Mesothelial cell of epicardium (in vitro differentiated cells): ENCODE measurements at regions not wholly inside any gene's neighbourhood (a gene's known extent, or its start where the extent isn't known, plus 50 kb on each side); places are given as distances from the start of the nearest gene placed in this dataset.
"Not testable (repeated sequence)": the region's sequence is repeated elsewhere in the genome, so short reads cannot be mapped to it uniquely, and the experiment has no call there.

Experiments used
- DNase-seq, 2 experiments: peaks; one replicate each; pipeline ENCODE4 v3.0.0; 2021; ENCODE audit warnings: low spot score in 2 of 2; ENCODE audit not compliant: unreplicated experiment in 2 of 2
- H3K27ac Mint-ChIP-seq: 2 replicates; pipeline ENCODE4 v1.8.0; 2021; ENCODE audit warnings: mixed read lengths
- H3K27me3 Mint-ChIP-seq: 2 replicates; pipeline ENCODE4 v1.8.0; 2021; ENCODE audit warnings: low read depth, mixed read lengths
- H3K36me3 Mint-ChIP-seq: 2 replicates; pipeline ENCODE4 v1.8.0; 2021; ENCODE audit warnings: mixed read lengths
- H3K4me1 Mint-ChIP-seq: 2 replicates; pipeline ENCODE4 v1.8.0; 2021; ENCODE audit warnings: mixed read lengths
- H3K4me3 Mint-ChIP-seq: 2 replicates; pipeline ENCODE4 v1.8.0; 2021; ENCODE audit warnings: mild to moderate bottlenecking, moderate library complexity, mixed read lengths
- H3K9me3 Mint-ChIP-seq: 2 replicates; pipeline ENCODE4 v1.8.0; 2021; ENCODE audit warnings: mixed read lengths
- TF ChIP-seq, protein P1 (sequence below): fragments of 200-600 bp; sonication (generic); IDR thresholded peaks from one replicate; pipeline ENCODE4 v1.5.0; 2021; ENCODE audit warnings: antibody characterized with exemption; ENCODE audit not compliant: unreplicated experiment

DNA sequence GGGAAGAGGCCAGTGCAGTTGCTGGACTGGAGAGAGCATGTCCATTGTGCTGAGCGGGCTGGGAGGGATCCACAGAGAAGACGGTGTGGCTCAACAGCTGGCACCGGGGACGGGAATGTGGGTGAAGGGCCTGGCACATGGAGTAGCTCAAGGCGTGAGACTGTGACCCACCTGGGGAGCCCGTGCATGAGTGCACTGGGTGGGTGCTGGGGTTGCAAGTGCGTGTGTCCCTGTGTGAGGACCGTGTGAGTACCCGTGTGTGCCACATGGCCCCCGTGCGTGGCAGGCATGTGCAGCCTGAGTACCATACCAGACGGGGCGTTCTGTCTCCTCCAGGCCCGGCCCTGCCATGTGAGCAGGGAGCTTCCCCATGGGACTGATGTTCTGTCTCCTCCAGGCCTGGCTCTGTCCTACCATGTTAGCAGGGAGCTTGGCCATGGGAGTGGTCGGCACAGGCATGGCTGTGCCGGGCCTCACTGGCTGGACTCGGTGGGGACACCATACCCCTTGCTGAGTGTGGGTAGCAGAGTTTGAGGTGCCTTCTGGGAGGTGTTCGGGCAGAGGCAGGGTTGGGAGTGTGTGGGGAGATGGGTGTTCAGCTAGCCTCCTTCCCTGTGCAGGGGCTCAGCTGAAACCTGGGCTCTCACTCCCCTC, 234.4 kb downstream of the TMEM121 start:
- no peak overlapping the region for H3K4me3 Mint-ChIP-seq
- no peak overlapping the region for H3K27ac Mint-ChIP-seq
- TF ChIP-seq, protein P1, sequence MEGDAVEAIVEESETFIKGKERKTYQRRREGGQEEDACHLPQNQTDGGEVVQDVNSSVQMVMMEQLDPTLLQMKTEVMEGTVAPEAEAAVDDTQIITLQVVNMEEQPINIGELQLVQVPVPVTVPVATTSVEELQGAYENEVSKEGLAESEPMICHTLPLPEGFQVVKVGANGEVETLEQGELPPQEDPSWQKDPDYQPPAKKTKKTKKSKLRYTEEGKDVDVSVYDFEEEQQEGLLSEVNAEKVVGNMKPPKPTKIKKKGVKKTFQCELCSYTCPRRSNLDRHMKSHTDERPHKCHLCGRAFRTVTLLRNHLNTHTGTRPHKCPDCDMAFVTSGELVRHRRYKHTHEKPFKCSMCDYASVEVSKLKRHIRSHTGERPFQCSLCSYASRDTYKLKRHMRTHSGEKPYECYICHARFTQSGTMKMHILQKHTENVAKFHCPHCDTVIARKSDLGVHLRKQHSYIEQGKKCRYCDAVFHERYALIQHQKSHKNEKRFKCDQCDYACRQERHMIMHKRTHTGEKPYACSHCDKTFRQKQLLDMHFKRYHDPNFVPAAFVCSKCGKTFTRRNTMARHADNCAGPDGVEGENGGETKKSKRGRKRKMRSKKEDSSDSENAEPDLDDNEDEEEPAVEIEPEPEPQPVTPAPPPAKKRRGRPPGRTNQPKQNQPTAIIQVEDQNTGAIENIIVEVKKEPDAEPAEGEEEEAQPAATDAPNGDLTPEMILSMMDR, result no peak
- H3K4me1 Mint-ChIP-seq, result no peaks in the 10 kb centered on the region
- peaks cover 33% of the 10 kb centered on the region for H3K9me3 Mint-ChIP-seq
- H3K36me3 Mint-ChIP-seq, result peaks cover 13% of the 10 kb centered on the region
- no peaks in the 10 kb centered on the region for H3K27me3 Mint-ChIP-seq
- no peak for DNase-seq

DNA sequence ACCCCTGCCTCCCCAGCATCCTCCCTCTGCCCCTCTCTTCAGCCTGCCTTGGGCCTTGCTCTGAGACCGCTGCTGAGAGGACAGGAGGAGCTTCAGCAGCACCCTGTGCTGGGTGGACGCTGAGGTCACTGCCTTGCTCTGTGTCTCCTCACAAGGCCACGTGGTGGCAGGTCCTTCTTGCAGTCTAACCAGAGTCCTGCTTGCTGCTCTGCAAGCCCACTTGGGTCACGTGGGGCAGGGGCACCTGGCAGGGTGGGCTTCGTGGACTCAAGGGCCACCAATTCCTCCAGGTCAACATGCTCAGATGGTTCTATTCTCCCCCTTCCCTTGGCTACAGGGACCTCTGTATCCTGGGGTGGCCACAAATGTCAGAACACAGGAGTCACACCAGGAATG, 235.0 kb downstream of the TMEM121 start:
- peaks cover 35% of the 10 kb centered on the region for H3K9me3 Mint-ChIP-seq
- H3K27ac Mint-ChIP-seq, H3K4me3 Mint-ChIP-seq, DNase-seq, H3K27me3 Mint-ChIP-seq, H3K4me1 Mint-ChIP-seq: not testable (repeated sequence)
- H3K36me3 Mint-ChIP-seq, result peaks cover 14% of the 10 kb centered on the region

DNA sequence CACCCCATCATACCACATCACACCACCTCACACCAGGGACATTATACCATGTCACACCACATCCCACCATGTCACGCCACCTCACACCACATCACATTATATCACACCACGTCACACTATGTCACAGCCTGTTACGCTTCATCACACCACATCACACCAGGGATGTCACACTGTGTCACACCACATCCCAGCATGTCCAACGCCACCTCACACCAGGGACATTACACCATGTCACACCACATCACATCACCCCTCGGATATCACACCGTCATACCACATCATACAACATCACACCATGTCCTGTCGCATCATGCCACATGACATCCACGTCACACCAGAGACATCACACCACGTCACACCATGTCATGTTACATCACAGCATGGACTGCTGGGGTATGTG, 235.5 kb downstream of the TMEM121 start:
- H3K36me3 Mint-ChIP-seq, result peaks cover 16% of the 10 kb centered on the region
- no peak for DNase-seq
- H3K4me3 Mint-ChIP-seq, result no peak overlapping the region
- H3K27me3 Mint-ChIP-seq, result no peaks in the 10 kb centered on the region
- TF ChIP-seq, protein P1, result no peak
- H3K9me3 Mint-ChIP-seq, result peaks cover 37% of the 10 kb centered on the region
- no peaks in the 10 kb centered on the region for H3K4me1 Mint-ChIP-seq
- H3K27ac Mint-ChIP-seq, result no peak overlapping the region

DNA sequence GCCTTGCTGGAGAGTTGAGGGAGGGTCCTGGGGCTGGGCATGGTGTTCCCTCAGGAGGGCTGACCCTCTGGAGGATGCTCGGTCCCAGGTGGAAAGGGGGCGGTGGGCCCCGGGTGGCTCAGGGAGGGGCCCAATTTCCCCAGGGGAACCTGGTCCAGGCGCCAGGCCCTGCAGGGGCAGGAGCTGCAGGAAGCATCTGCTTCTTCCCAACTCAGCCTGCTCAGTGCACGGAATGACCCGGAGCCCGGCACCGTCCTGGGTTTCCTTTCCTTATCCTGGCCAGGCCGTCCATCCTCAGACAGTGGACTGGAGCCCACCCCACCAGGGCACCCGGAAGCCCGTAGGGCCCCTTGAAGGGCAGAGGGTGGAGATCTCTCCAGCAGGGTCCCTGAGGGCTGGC, 235.9 kb downstream of the TMEM121 start:
- peaks cover 34% of the 10 kb centered on the region for H3K9me3 Mint-ChIP-seq
- H3K27ac Mint-ChIP-seq, H3K4me1 Mint-ChIP-seq, H3K4me3 Mint-ChIP-seq, DNase-seq, H3K27me3 Mint-ChIP-seq: not testable (repeated sequence)
- H3K36me3 Mint-ChIP-seq, result peaks cover 16% of the 10 kb centered on the region

DNA sequence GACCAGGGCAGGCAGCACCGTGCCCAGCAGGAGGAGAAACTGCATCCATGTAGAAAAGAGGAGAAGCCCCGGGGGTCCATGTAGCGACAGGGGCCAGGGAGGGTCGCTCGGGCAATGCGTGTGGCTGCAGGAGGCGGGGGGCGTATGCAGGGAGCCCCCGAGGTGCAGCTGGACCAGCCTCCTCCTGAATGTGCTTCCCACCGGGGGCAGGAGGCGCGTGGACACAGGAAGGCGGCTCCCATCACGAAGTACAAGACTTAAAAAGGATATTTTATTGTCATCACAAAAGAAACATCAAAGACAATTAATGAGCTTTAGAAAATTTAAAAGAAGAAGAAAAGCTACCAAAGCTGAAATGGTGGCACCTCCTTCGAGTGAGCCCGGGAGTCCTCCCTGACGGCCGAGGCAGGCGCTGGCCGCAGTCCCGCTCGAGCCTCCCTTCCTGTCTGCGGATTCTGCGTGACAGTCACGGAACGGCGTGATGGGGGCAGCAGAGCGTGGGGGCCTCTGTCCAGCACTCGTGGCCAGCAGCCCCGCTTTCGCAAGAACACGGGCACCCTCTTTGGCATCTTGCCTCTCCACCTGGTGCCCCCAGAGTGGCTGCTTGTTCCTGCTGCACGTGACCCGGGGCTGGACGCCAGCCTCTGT, 238.0 kb downstream of the TMEM121 start:
- not testable (repeated sequence) for H3K27me3 Mint-ChIP-seq, DNase-seq, H3K4me3 Mint-ChIP-seq, H3K4me1 Mint-ChIP-seq, H3K27ac Mint-ChIP-seq
- Mint-ChIP-seq H3K36me3 (peaks cover 14% of the 10 kb centered on the region), H3K9me3 (peaks cover 19% of the 10 kb centered on the region)

DNA sequence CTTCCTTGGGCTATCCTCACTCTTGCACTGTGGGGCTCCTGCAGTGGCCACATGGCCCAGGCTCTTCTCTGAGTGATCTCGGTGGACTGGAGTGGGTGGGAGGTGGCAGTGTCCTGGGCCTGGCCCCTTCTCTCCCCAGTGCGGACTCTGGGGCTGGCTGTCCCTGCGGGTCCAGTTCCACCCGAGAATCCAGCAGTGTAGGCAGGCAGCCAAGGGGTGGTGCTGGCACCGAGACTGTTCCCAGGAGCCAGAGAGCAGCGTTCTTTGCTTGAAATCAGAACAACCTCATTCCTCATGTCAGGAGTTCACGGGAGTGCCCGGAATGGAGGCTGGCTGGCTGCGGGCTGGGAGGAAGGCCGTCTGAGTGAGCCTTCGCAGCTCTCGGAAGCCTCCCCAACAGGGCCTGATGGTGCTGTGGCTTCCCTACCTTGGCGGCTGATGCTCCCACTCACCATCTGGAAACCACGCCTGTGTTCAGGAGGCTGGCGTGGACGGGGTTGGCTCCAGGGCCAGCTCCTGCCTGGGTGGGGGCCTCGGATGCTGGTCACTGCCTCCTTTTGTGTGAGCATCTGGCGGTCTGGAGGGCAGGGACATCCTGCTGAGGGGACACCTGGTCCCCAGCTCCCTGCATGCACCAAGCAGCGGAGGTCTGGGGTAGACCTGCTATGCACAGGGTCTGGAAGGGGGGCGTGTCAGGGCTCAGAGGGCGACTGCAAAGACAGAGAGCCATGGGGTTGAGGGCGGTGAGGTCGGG, 238.9 kb downstream of the TMEM121 start:
- not testable (repeated sequence) for H3K27ac Mint-ChIP-seq, DNase-seq, H3K27me3 Mint-ChIP-seq, H3K4me1 Mint-ChIP-seq, H3K4me3 Mint-ChIP-seq
- Mint-ChIP-seq H3K36me3 (peaks cover 12% of the 10 kb centered on the region), H3K9me3 (peaks cover 22% of the 10 kb centered on the region)

DNA sequence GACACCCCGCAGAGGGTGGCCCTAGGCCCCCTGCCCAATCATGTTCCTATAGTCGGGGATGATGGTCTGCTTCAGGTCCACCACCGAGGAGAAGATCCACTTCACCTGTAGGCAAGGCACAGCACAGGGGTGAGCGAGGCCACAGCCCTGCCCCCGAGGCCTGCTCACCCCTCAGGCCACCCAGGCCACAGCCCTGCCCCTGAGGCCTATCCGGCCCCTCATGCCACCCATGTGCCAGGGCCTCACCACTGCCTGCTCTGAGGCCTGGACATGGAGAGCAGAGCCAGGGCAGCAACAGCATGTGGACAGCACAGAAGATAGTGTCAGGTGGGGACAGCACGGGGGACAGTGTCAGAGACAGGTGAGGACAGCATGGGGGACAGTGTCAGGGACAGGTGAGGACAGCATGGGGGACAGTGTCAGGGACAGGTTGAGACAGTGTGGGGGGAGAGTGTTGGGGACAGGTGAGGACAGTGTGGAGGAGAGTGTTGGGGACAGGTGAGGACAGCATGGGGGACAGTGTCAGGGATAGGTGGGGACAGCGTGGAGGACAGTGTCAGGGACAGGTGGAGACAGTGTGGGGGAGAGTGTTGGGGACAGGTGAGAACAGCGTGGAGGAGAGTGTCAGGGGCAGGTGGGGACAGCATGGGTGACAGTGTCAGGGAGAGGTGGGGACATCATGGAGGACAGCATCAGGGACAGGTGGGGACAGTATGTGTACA, 239.7 kb downstream of the TMEM121 start:
- H3K4me1 Mint-ChIP-seq, result no peaks in the 10 kb centered on the region
- DNase-seq, result no peak
- H3K4me3 Mint-ChIP-seq, result no peak overlapping the region
- TF ChIP-seq, protein P1, result no peak
- peaks cover 9% of the 10 kb centered on the region for H3K36me3 Mint-ChIP-seq
- no peak overlapping the region for H3K27ac Mint-ChIP-seq
- H3K27me3 Mint-ChIP-seq, result no peaks in the 10 kb centered on the region
- H3K9me3 Mint-ChIP-seq, result peaks cover 23% of the 10 kb centered on the region
